Activated T-cell treated with anti-CD3 and anti-CD28 coated beads for 4 hours (primary cell): ENCODE measurements at regions not wholly inside any gene's neighbourhood (a gene's known extent, or its start where the extent isn't known, plus 50 kb on each side); places are given as distances from the start of the nearest gene placed in this dataset.

Experiments
- DNase-seq: peaks from one replicate; pipeline ENCODE4 v3.0.0-alpha.2; 2020

GRCh38 chr7:98679741-98680140, 62.7 kb downstream of the NPTX2 start:
- DNase-seq = no peak

GRCh38 chr7:98681511-98681910, 64.4 kb downstream of the NPTX2 start:
- no peak for DNase-seq

GRCh38 chr7:98681951-98682350, 64.9 kb downstream of the NPTX2 start:
- DNase-seq = no peak

- DNase-seq = no peak
Observed at GRCh38 chr7:98683514-98683913, 66.4 kb downstream of the NPTX2 start.

GRCh38 chr7:98685541-98685940, 68.5 kb downstream of the NPTX2 start:
- no peak for DNase-seq

GRCh38 chr7:98686466-98687080, 69.5 kb downstream of the NPTX2 start:
- DNase-seq = no peak

GRCh38 chr7:98687111-98687751, 70.1 kb downstream of the NPTX2 start:
- DNase-seq = no peak

GRCh38 chr7:98691619-98692018, 74.5 kb downstream of the NPTX2 start:
- no peak for DNase-seq

GRCh38 chr7:98697083-98697482, 80.0 kb downstream of the NPTX2 start:
- no peak for DNase-seq

GRCh38 chr7:98697485-98698240, 80.6 kb downstream of the NPTX2 start:
- no peak for DNase-seq

GRCh38 chr7:98698976-98699375, 81.9 kb downstream of the NPTX2 start:
- DNase-seq = no peak

- no peak for DNase-seq
Observed at GRCh38 chr7:98700533-98700932, 83.4 kb downstream of the NPTX2 start.

- DNase-seq = no peak
Observed at GRCh38 chr7:98701372-98701771, 84.3 kb downstream of the NPTX2 start.

GRCh38 chr7:98702021-98702420, 84.9 kb downstream of the NPTX2 start:
- no peak for DNase-seq

GRCh38 chr7:98703916-98704315, 86.8 kb downstream of the NPTX2 start:
- no peak for DNase-seq

- DNase-seq = no peak
Observed at GRCh38 chr7:98705626-98706025, 88.5 kb downstream of the NPTX2 start.

GRCh38 chr7:98707076-98707475, 90.0 kb downstream of the NPTX2 start:
- no peak for DNase-seq

- DNase-seq = no peak
Observed at GRCh38 chr7:98711945-98712344, 94.9 kb downstream of the NPTX2 start.

GRCh38 chr7:98713165-98713810, 96.2 kb downstream of the NPTX2 start:
- no peak for DNase-seq

- DNase-seq = no peak
Observed at GRCh38 chr7:98719396-98719795, 102.3 kb downstream of the NPTX2 start.

- no peak for DNase-seq
Observed at GRCh38 chr7:98722402-98722801, 105.3 kb downstream of the NPTX2 start.

GRCh38 chr7:98724591-98724990, 107.5 kb downstream of the NPTX2 start:
- no peak for DNase-seq

GRCh38 chr7:98727146-98727709, 110.1 kb downstream of the NPTX2 start:
- no peak for DNase-seq
